Upper lobe of left lung (tissue), 6 donors: ENCODE measurements at regions not wholly inside any gene's neighbourhood (a gene's known extent, or its start where the extent isn't known, plus 50 kb on each side); places are given as distances from the start of the nearest gene placed in this dataset.

Experiments used
- ATAC-seq, 2 donors: fragments of 200-7000 bp; cut with Tn5 transposase; one replicate each; pipeline ENCODE4 v1.9.1; 2022; ENCODE audit warnings: mild to moderate bottlenecking in 2 of 2, moderate library complexity in 2 of 2; ENCODE audit not compliant: low FRiP score in 2 of 2
- DNase-seq, 2 donors: peaks; one replicate each; pipeline ENCODE4 v3.0.0-alpha.2; 2019 to 2020
- H3K27ac ChIP-seq, 4 donors: fragments of 200-600 bp; sonication (generic); one replicate each; pipeline ENCODE4 v1.5.1; 2016 to 2019
- H3K27me3 ChIP-seq, 4 donors: fragments of 200-600 bp; sonication (generic); one replicate each; pipeline ENCODE4 v1.5.1; 2017 to 2019
- H3K36me3 ChIP-seq, 4 donors: fragments of 200-600 bp; sonication (generic); one replicate each; pipeline ENCODE4 v1.5.1; 2016 to 2019
- H3K4me1 ChIP-seq, 4 donors: fragments of 200-600 bp; sonication (generic); one replicate each; pipeline ENCODE4 v1.5.1; 2018 to 2019
- H3K4me3 ChIP-seq, 4 donors: fragments of 200-600 bp; sonication (generic); one replicate each; pipeline ENCODE4 v1.5.1; 2017 to 2019; ENCODE audit warnings: mild to moderate bottlenecking in 2 of 4, moderate library complexity in 1 of 4
- H3K9me3 ChIP-seq, 4 donors: fragments of 200-600 bp; sonication (generic); one replicate each; pipeline ENCODE4 v1.5.1; 2018 to 2019
- EP300 ChIP-seq, 4 donors: sonication (generic); formaldehyde crosslinking; IDR thresholded peaks; one replicate each; pipeline ENCODE4 v1.5.1; 2017; ENCODE audit warnings: antibody characterized with exemption in 4 of 4, control low read depth in 2 of 4
- POLR2A ChIP-seq, 4 donors: fragments of 450-650 bp; IDR thresholded peaks; one replicate each; pipeline ENCODE4 v1.5.1; 2016 to 2017; ENCODE audit warnings: antibody characterized with exemption in 4 of 4, mild to moderate bottlenecking in 2 of 4
- POLR2AphosphoS5 ChIP-seq, 2 donors: sonication (generic); formaldehyde crosslinking; IDR thresholded peaks; one replicate each; pipeline ENCODE4 v1.5.1; 2017; ENCODE audit warnings: antibody characterized with exemption in 2 of 2
- WGBS, 2 donors: methylation state at CpG; one replicate each; pipeline ENCODE4 v1.1.5; 2017 to 2018; 5-methylcytosine and 5-hydroxymethylcytosine counted together
- TF ChIP-seq, protein P1 (sequence below), 6 experiments: fragments of 450-650 bp in 4 of 6; fragments of 200-600 bp in 2 of 6; sonication (generic) in 2 of 6; IDR thresholded peaks; one replicate each; pipeline ENCODE4 v1.5.1; 2016 to 2019; ENCODE audit warnings: antibody characterized with exemption in 6 of 6
- donor health status: DM: no; HTN: no; CAD: no; lungs with moderate emphysema.
- donor health status: DM: no; HTN: yes; CAD: no; lungs with severe emphysema.

- Histone ChIP-seq H3K36me3 (no peaks in the 10 kb centered on the region), H3K9me3 (no peaks in the 10 kb centered on the region), H3K27ac (no peak overlapping the region), H3K4me3 (no peak overlapping the region), H3K4me1 (peaks cover 4 to 14% (median 6%) of the 10 kb centered on the region in 4 donors), H3K27me3 (no peaks in the 10 kb centered on the region)
- DNase-seq (no peak), ATAC-seq (peak in 1 of 2 donors; percentile 44)
- no peak for TF ChIP-seq POLR2A (IDR thresholded peaks at IDR 0.05)
- TF ChIP-seq, protein P1, sequence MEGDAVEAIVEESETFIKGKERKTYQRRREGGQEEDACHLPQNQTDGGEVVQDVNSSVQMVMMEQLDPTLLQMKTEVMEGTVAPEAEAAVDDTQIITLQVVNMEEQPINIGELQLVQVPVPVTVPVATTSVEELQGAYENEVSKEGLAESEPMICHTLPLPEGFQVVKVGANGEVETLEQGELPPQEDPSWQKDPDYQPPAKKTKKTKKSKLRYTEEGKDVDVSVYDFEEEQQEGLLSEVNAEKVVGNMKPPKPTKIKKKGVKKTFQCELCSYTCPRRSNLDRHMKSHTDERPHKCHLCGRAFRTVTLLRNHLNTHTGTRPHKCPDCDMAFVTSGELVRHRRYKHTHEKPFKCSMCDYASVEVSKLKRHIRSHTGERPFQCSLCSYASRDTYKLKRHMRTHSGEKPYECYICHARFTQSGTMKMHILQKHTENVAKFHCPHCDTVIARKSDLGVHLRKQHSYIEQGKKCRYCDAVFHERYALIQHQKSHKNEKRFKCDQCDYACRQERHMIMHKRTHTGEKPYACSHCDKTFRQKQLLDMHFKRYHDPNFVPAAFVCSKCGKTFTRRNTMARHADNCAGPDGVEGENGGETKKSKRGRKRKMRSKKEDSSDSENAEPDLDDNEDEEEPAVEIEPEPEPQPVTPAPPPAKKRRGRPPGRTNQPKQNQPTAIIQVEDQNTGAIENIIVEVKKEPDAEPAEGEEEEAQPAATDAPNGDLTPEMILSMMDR (IDR thresholded peaks at IDR 0.05): peak; percentile 57 to 72 (median 64)
- WGBS, 2 donors: 0 to 1% methylated on average over 3 of the region's 3 CpGs
Observed at GRCh38 chr15:94670438-94671034, 439.2 kb downstream of the MCTP2 start.

DNA sequence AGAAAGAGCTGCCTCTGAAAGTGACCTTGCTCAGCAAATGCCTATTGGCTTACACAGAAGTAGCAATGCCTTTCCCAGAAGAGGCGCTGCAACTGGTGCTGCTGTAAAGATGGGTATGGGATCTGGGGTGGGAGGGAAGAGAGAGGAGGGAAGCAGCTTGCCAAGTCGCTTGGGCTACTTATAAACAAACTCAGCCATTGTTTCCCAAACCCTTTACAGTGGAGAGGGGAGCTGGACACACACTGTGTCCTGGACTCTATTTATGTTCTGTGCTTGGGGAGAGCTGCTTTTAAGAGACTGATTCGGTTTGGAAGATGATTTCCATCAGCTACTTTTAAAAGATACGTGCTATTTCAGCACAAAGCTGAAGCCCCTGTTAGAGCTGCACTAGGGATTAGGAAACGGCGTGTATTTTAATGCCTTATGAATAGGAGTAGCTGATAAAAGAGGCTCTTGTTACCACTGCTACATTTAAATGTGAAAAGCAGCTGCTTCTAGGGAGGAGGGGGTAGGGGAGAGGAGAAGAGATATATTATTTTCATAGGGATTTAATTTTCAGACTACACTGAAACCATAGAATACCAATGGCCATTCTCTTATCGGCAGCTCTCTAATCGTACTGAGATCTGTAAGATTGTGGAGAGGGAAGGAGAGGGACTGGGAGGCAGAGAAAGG is 440.6 kb downstream of the MCTP2 start:
- Histone ChIP-seq H3K4me1 (peaks cover 4 to 14% (median 6%) of the 10 kb centered on the region in 4 donors), H3K4me3 (peak overlapping the region in 1 of 4 donors; percentile 11), H3K36me3 (no peaks in the 10 kb centered on the region), H3K27ac (peak overlapping the region in 3 of 4 donors; percentile 24 to 39 (median 35)), H3K27me3 (no peaks in the 10 kb centered on the region), H3K9me3 (no peaks in the 10 kb centered on the region)
- DNase-seq: no peak
- TF ChIP-seq EP300 (IDR thresholded peaks at IDR 0.05) (no peak), POLR2AphosphoS5 (IDR thresholded peaks at IDR 0.05) (peak in 1 of 2 donors; percentile 15), POLR2A (IDR thresholded peaks at IDR 0.05) (no peak)
- TF ChIP-seq, protein P1 (IDR thresholded peaks at IDR 0.05): no peak
- 34 to 36% methylated on average over 7 to 8 of the region's 8 CpGs for WGBS, 2 donors
- ATAC-seq: no peak

DNA sequence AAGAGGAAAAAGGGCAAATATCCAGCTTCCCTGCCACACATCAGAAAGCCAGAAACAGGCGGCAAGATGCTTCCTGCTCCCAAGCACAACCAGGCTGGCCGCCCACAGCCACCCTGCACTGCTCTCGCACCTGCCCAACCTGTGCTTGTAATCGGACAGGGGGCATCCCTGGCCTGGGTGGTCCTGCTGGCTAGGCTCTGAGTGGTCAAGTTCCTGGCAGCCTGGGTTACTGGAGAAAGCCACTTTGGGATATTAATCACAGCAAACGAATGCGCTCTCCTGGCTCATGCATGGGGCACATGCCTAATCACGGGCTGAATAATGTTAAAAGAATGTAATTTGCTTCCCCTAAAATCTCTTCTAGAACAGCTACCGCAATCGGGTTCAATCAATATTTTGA is 442.4 kb downstream of the MCTP2 start:
- WGBS, 2 donors: 80 to 87% methylated on average over 8 to 9 of the region's 9 CpGs
- H3K36me3 ChIP-seq: no peaks in the 10 kb centered on the region
- ATAC-seq: no peak
- H3K27ac ChIP-seq: no peak overlapping the region
- H3K4me1 ChIP-seq: peaks cover 4 to 14% (median 6%) of the 10 kb centered on the region in 4 donors
- DNase-seq: peak in 1 of 2 donors; percentile 34
- no peak overlapping the region for H3K4me3 ChIP-seq
- no peaks in the 10 kb centered on the region for H3K27me3 ChIP-seq
- TF ChIP-seq POLR2A (IDR thresholded peaks at IDR 0.05): no peak
- no peak for TF ChIP-seq POLR2AphosphoS5 (IDR thresholded peaks at IDR 0.05)
- no peak for TF ChIP-seq EP300 (IDR thresholded peaks at IDR 0.05)
- TF ChIP-seq, protein P1 (IDR thresholded peaks at IDR 0.05): no peak
- H3K9me3 ChIP-seq: no peaks in the 10 kb centered on the region

DNA sequence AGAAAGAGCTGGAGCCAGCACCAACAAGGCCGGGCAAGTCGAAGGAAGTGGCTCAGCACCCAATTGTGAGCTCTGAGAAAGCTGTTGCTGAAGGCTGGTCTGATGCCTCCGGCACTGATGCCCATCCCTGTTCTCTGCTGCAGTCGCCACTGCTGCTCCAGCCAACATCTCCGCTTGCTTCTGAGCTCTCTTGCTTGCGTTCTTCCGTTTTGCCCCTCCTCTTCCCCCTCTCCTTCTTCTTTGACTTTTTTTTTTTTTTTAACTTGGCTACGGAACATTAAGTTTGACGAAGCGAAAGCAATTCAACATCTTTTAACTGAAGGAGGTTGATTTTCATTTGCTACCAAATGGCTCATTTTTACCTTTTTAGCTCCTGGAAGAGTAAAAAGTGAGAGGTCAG is 442.9 kb downstream of the MCTP2 start:
- WGBS, 2 donors: 76 to 81% methylated on average over 10 of the region's 10 CpGs
- Histone ChIP-seq H3K4me3 (no peak overlapping the region), H3K36me3 (no peaks in the 10 kb centered on the region), H3K27me3 (no peaks in the 10 kb centered on the region), H3K27ac (no peak overlapping the region), H3K9me3 (no peaks in the 10 kb centered on the region), H3K4me1 (peaks cover 4 to 14% (median 6%) of the 10 kb centered on the region in 4 donors)
- ATAC-seq (no peak), DNase-seq (no peak)
- TF ChIP-seq, protein P1 (IDR thresholded peaks at IDR 0.05): no peak
- TF ChIP-seq EP300 (IDR thresholded peaks at IDR 0.05): no peak
